ENCODE measurements at regions not wholly inside any gene's neighbourhood (a gene's known extent, or its start where the extent isn't known, plus 50 kb on each side); places are given as distances from the start of the nearest gene placed in this dataset.
"Not testable (repeated sequence)": the region's sequence is repeated elsewhere in the genome, so short reads cannot be mapped to it uniquely, and the experiment has no call there.

- no peak for DNase-seq (ENCODE audit: low read depth)
These were observed 115.9 kb upstream of the SYT6 start for GRCh38 chr1:114269539-114269938.

GRCh38 chr1:114263343-114263742, 109.7 kb upstream of the SYT6 start:
- DNase-seq (ENCODE audit: low read depth): no peak

GRCh38 chr1:114262337-114262736, 108.7 kb upstream of the SYT6 start:
- DNase-seq (ENCODE audit: low read depth): no peak

- no peak for DNase-seq (ENCODE audit: low read depth)
These were observed 107.3 kb upstream of the SYT6 start for GRCh38 chr1:114260805-114261484.

- no peak for DNase-seq (ENCODE audit: low read depth)
These were observed 106.0 kb upstream of the SYT6 start for GRCh38 chr1:114259511-114260160.

- DNase-seq (ENCODE audit: low read depth): no peak
These were observed 105.0 kb upstream of the SYT6 start for GRCh38 chr1:114258633-114259032.

GRCh38 chr1:114258074-114258473, 104.4 kb upstream of the SYT6 start:
- no peak for DNase-seq (ENCODE audit: low read depth)

- DNase-seq (ENCODE audit: low read depth): no peak
These were observed 103.9 kb upstream of the SYT6 start for GRCh38 chr1:114257554-114257953.

GRCh38 chr1:114253900-114254299, 100.2 kb upstream of the SYT6 start:
- no peak for DNase-seq (ENCODE audit: low read depth)

- DNase-seq (ENCODE audit: low read depth): no peak
These were observed 97.9 kb upstream of the SYT6 start for GRCh38 chr1:114251573-114251939.

GRCh38 chr1:114250683-114251572, 97.3 kb upstream of the SYT6 start:
- DNase-seq (ENCODE audit: low read depth): no peak

GRCh38 chr1:114249691-114250090, 96.0 kb upstream of the SYT6 start:
- no peak for DNase-seq (ENCODE audit: low read depth)

GRCh38 chr1:114248162-114248561, 94.5 kb upstream of the SYT6 start:
- no peak for DNase-seq (ENCODE audit: low read depth)

GRCh38 chr1:114242531-114243210, 89.0 kb upstream of the SYT6 start:
- DNase-seq (ENCODE audit: low read depth): not testable (repeated sequence)

- DNase-seq (ENCODE audit: low read depth): no peak
These were observed 84.4 kb upstream of the SYT6 start for GRCh38 chr1:114238053-114238452.

GRCh38 chr1:114236517-114236916, 82.8 kb upstream of the SYT6 start:
- no peak for DNase-seq (ENCODE audit: low read depth)

GRCh38 chr1:114235960-114236359, 82.3 kb upstream of the SYT6 start:
- no peak for DNase-seq (ENCODE audit: low read depth)

- DNase-seq (ENCODE audit: low read depth): no peak
These were observed 81.6 kb upstream of the SYT6 start for GRCh38 chr1:114235281-114235680.

- DNase-seq (ENCODE audit: low read depth): no peak
These were observed 80.9 kb upstream of the SYT6 start for GRCh38 chr1:114234408-114235124.

- DNase-seq (ENCODE audit: low read depth): no peak
These were observed 79.0 kb upstream of the SYT6 start for GRCh38 chr1:114232691-114233090.

- no peak for DNase-seq (ENCODE audit: low read depth)
These were observed 77.6 kb upstream of the SYT6 start for GRCh38 chr1:114231301-114231700.

- DNase-seq (ENCODE audit: low read depth): no peak
These were observed 75.7 kb upstream of the SYT6 start for GRCh38 chr1:114229368-114229767.

Measured in T follicular helper cell (primary cell).